Gastrocnemius medialis (tissue), 4 donors: ENCODE measurements at regions not wholly inside any gene's neighbourhood (a gene's known extent, or its start where the extent isn't known, plus 50 kb on each side); places are given as distances from the start of the nearest gene placed in this dataset.

Experiments used
- CTCF ChIP-seq, 5 experiments: fragments of 450-650 bp in 3 of 5; fragments of 200-600 bp in 2 of 5; sonication (generic) in 2 of 5; IDR thresholded peaks in 4 of 5; conservative IDR thresholded peaks in 1 of 5; 1 replicate in 4 of 5; 2 replicates in 1 of 5; pipeline ENCODE4 v1.5.1; 2016 to 2019; ENCODE audit warnings: antibody characterized with exemption in 5 of 5, mild to moderate bottlenecking in 3 of 5, moderate library complexity in 3 of 5
- POLR2A ChIP-seq, 2 donors: fragments of 450-650 bp; IDR thresholded peaks; one replicate each; pipeline ENCODE4 v1.6.1; 2017; ENCODE audit warnings: antibody characterized with exemption in 2 of 2, mild to moderate bottlenecking in 2 of 2, moderate library complexity in 2 of 2

GRCh38 chr9:110015759-110016158 is 192.2 kb downstream of the C9orf152 start:
- TF ChIP-seq CTCF (IDR thresholded peaks at IDR 0.05 in 4 of 5, conservative IDR thresholded peaks at IDR 0.05 in 1 of 5) (no peak), POLR2A (IDR thresholded peaks at IDR 0.05) (no peak)
